H1 (cell line): ENCODE measurements at regions not wholly inside any gene's neighbourhood (a gene's known extent, or its start where the extent isn't known, plus 50 kb on each side); places are given as distances from the start of the nearest gene placed in this dataset.
"Not testable (repeated sequence)": the region's sequence is repeated elsewhere in the genome, so short reads cannot be mapped to it uniquely, and the experiment has no call there.

ENCODE experiments used
- CTCF ChIA-PET: fragments of 300-600 bp; sonication (Branson Sonifier 250); formaldehyde crosslinking; loops from one replicate; lab custom pipeline; 2021; ENCODE audit not compliant: partially characterized antibody; lab: Charles Lee
- POLR2A ChIA-PET: fragments of 300-600 bp; sonication (Branson Sonifier 250); formaldehyde crosslinking; loops from one replicate; lab custom pipeline; 2021; ENCODE audit warnings: inconsistent platforms; ENCODE audit not compliant: partially characterized antibody; lab: Charles Lee
- DNase-seq, 2 experiments: peaks; one replicate each; pipeline versions ENCODE4 v3.0.0 to v3.0.0-alpha.2; 2010 to 2022; ENCODE audit warnings: low spot score in 2 of 2, low read depth in 1 of 2, mixed read lengths in 1 of 2
- FAIRE-seq: peaks from 2 replicates; lab custom pipeline; 2011; peaks lifted over from hg19 to GRCh38; lab: Jason Lieb, UNC
- H2AFZ ChIP-seq: 2 replicates; pipeline ENCODE4 v1.8.1; 2012; ENCODE audit warnings: low read length, inconsistent platforms
- H2AK5ac ChIP-seq: 2 replicates; pipeline ENCODE4 v1.6.1; 2013; ENCODE audit warnings: low read depth, low read length
- H2BK120ac ChIP-seq: replicated peaks from 2 replicates; pipeline ENCODE3; 2013; ENCODE audit warnings: low read depth, low read length, inconsistent platforms
- H2BK12ac ChIP-seq: 2 replicates; pipeline ENCODE4 v1.6.1; 2013; ENCODE audit warnings: low read depth, low read length
- H2BK15ac ChIP-seq: 2 replicates; pipeline ENCODE4 v1.6.1; 2013; ENCODE audit warnings: low read length
- H2BK20ac ChIP-seq: 2 replicates; pipeline ENCODE4 v1.6.1; 2013; ENCODE audit warnings: low read length
- H2BK5ac ChIP-seq: 2 replicates; pipeline ENCODE4 v1.6.1; 2013; ENCODE audit warnings: low read depth, low read length
- H3K14ac ChIP-seq: 2 replicates; pipeline ENCODE4 v1.6.1; 2013; ENCODE audit warnings: inconsistent platforms; ENCODE audit not compliant: insufficient read length
- H3K18ac ChIP-seq: 2 replicates; pipeline ENCODE4 v1.6.1; 2013; ENCODE audit warnings: low read length; ENCODE audit errors: extremely low read depth
- H3K23ac ChIP-seq: 2 replicates; pipeline ENCODE4 v1.6.1; 2013; ENCODE audit warnings: inconsistent platforms; ENCODE audit not compliant: insufficient read length
- H3K23me2 ChIP-seq: 2 replicates; pipeline ENCODE4 v1.6.1; 2013; ENCODE audit warnings: low read depth, low read length
- H3K27ac ChIP-seq: 2 replicates; pipeline ENCODE4 v1.6.1; 2011; ENCODE audit warnings: low read depth, low read length, inconsistent platforms
- H3K27me3 ChIP-seq, 4 experiments: replicated peaks in 1 of 4; 1 replicate in 1 of 4; 2 replicates in 3 of 4; pipeline versions ENCODE4 v1.6.1 to v1.8.1; 2011 to 2013; ENCODE audit warnings: low read length in 3 of 4, mild to moderate bottlenecking in 3 of 4, inconsistent platforms in 2 of 4, mixed read lengths in 2 of 4, moderate library complexity in 1 of 4; ENCODE audit not compliant: control insufficient read depth in 3 of 4, insufficient read depth in 3 of 4; ENCODE audit errors: extremely low read depth in 1 of 4
- H3K36me3 ChIP-seq, 4 experiments: 2 replicates each; pipeline versions ENCODE4 v1.6.1 to v1.8.1; 2011 to 2013; ENCODE audit warnings: mild to moderate bottlenecking in 4 of 4, low read length in 3 of 4, moderate library complexity in 2 of 4, control low read depth in 1 of 4, inconsistent platforms in 1 of 4; ENCODE audit not compliant: insufficient read depth in 4 of 4, control insufficient read depth in 2 of 4
- H3K4ac ChIP-seq: replicated peaks from 2 replicates; pipeline ENCODE3; 2013; ENCODE audit warnings: low read length, low read depth, mixed read lengths, inconsistent platforms; ENCODE audit not compliant: insufficient read length
- H3K4me1 ChIP-seq, 4 experiments: replicated peaks in 1 of 4; 1 replicate in 1 of 4; 2 replicates in 3 of 4; pipeline versions ENCODE4 v1.6.1 to v1.8.1; 2011 to 2013; ENCODE audit warnings: low read length in 3 of 4, inconsistent platforms in 2 of 4, mixed read lengths in 1 of 4; ENCODE audit not compliant: insufficient read depth in 4 of 4, control insufficient read depth in 3 of 4
- H3K4me2 ChIP-seq, 2 experiments: 2 replicates each; pipeline versions ENCODE4 v1.6.1 to v1.8.1; 2011 to 2013; ENCODE audit warnings: low read depth in 2 of 2, low read length in 2 of 2, control low read depth in 1 of 2, inconsistent platforms in 1 of 2, mild to moderate bottlenecking in 1 of 2; ENCODE audit not compliant: insufficient read depth in 1 of 2
- H3K4me3 ChIP-seq, 4 experiments: fragments of 200-600, 300-600 bp in 1 of 4; sonication (generic), shearing (Covaris generic), sonication (Bioruptor Twin) in 1 of 4; 2 replicates each; pipeline versions ENCODE4 v1.5.1 to v1.8.1; 2011 to 2016; ENCODE audit warnings: low read length in 4 of 4, low read depth in 3 of 4, control low read depth in 2 of 4, inconsistent platforms in 2 of 4, mild to moderate bottlenecking in 2 of 4, mixed read lengths in 1 of 4, moderate library complexity in 1 of 4; ENCODE audit not compliant: insufficient read depth in 2 of 4; ENCODE audit errors: extremely low read depth in 1 of 4
- H3K56ac ChIP-seq: replicated peaks from 2 replicates; pipeline ENCODE3; 2013; ENCODE audit warnings: low read depth, mild to moderate bottlenecking, mixed read lengths, low read length, inconsistent platforms; ENCODE audit not compliant: insufficient read length
- H3K79me1 ChIP-seq: 2 replicates; pipeline ENCODE4 v1.6.1; 2013; ENCODE audit warnings: low read depth, low read length, control low read depth
- H3K79me2 ChIP-seq, 2 experiments: 2 replicates each; pipeline versions ENCODE4 v1.6.1 to v1.8.1; 2012 to 2013; ENCODE audit warnings: low read length in 2 of 2, mild to moderate bottlenecking in 2 of 2, inconsistent platforms in 1 of 2; ENCODE audit not compliant: insufficient read depth in 2 of 2, control insufficient read depth in 1 of 2
- H3K9ac ChIP-seq, 4 experiments: replicated peaks in 1 of 4; 1 replicate in 1 of 4; 2 replicates in 3 of 4; pipeline versions ENCODE4 v1.6.1 to v1.8.1; 2011 to 2013; ENCODE audit warnings: low read depth in 3 of 4, low read length in 3 of 4, control low read depth in 2 of 4, mild to moderate bottlenecking in 2 of 4, moderate library complexity in 2 of 4, inconsistent platforms in 1 of 4; ENCODE audit errors: extremely low read depth in 1 of 4
- H3K9me3 ChIP-seq, 2 experiments: 2 replicates each; pipeline versions ENCODE4 v1.6.1 to v1.8.1; 2012 to 2013; ENCODE audit warnings: mild to moderate bottlenecking in 2 of 2, moderate library complexity in 2 of 2, control low read depth in 1 of 2, inconsistent platforms in 1 of 2, low read depth in 1 of 2, low read length in 1 of 2, mixed read lengths in 1 of 2; ENCODE audit not compliant: insufficient read depth in 2 of 2
- H4K20me1 ChIP-seq, 2 experiments: replicated peaks in 1 of 2; 2 replicates each; pipeline versions ENCODE3 to v1.8.1; 2011 to 2013; ENCODE audit warnings: inconsistent platforms in 2 of 2, low read length in 2 of 2, mild to moderate bottlenecking in 1 of 2; ENCODE audit not compliant: insufficient read depth in 2 of 2, control insufficient read depth in 1 of 2
- H4K5ac ChIP-seq: 2 replicates; pipeline ENCODE4 v1.6.1; 2013; ENCODE audit warnings: low read length, low read depth, mixed read lengths, inconsistent platforms; ENCODE audit not compliant: insufficient read length
- H4K8ac ChIP-seq: 2 replicates; pipeline ENCODE4 v1.8.0; 2013; ENCODE audit warnings: mild to moderate bottlenecking, moderate library complexity, low read length, inconsistent platforms; ENCODE audit not compliant: insufficient read depth; ENCODE audit errors: extremely low read depth
- H4K91ac ChIP-seq: replicated peaks from 2 replicates; pipeline ENCODE3; 2013; ENCODE audit warnings: low read length, mixed read lengths, inconsistent platforms; ENCODE audit not compliant: insufficient read length
- WGBS, 2 experiments: shearing (Covaris generic) in 1 of 2; methylation state at CpG; one replicate each; pipeline versions ENCODE4 v1.1.6 to v1.1.7; 2013 to 2015; ENCODE audit warnings: low lambda C conversion rate in 2 of 2, mixed read lengths in 2 of 2, inconsistent platforms in 1 of 2, low coverage in 1 of 2, missing lambda C conversion rate in 1 of 2; ENCODE audit not compliant: insufficient replicate concordance in 2 of 2, insufficient coverage in 1 of 2, insufficient read length in 1 of 2; ENCODE audit errors: extremely low coverage in 1 of 2, missing lambda C conversion rate in 1 of 2; 5-methylcytosine and 5-hydroxymethylcytosine counted together

- H3K4ac ChIP-seq, H3K56ac ChIP-seq, H3K18ac ChIP-seq, H3K4me3 ChIP-seq, H3K27ac ChIP-seq, H2BK5ac ChIP-seq, H3K4me1 ChIP-seq, H3K79me1 ChIP-seq, H2AK5ac ChIP-seq, H4K5ac ChIP-seq, H2BK120ac ChIP-seq, H3K9ac ChIP-seq, H3K4me2 ChIP-seq, FAIRE-seq, POLR2A ChIA-PET, H2AFZ ChIP-seq, DNase-seq, H4K91ac ChIP-seq, H3K36me3 ChIP-seq, H3K79me2 ChIP-seq, CTCF ChIA-PET, H3K9me3 ChIP-seq, H2BK12ac ChIP-seq, H2BK20ac ChIP-seq, H4K8ac ChIP-seq, H2BK15ac ChIP-seq, H3K23me2 ChIP-seq, H3K23ac ChIP-seq, H4K20me1 ChIP-seq, H3K14ac ChIP-seq, H3K27me3 ChIP-seq: not testable (repeated sequence)
- 83% methylated on average over 10 of the region's 17 CpGs; no CpG with 5 or more reads in 1 of the 2 experiments for WGBS, 2 experiments
These were observed 2146.3 kb upstream of the WWC1 start for GRCh38 chr5:166145107-166145506.
